NT2/D1 (cell line): ENCODE measurements at regions not wholly inside any gene's neighbourhood (a gene's known extent, or its start where the extent isn't known, plus 50 kb on each side); places are given as distances from the start of the nearest gene placed in this dataset.

ENCODE experiments used
- SUZ12 ChIP-seq: IDR thresholded peaks from 2 replicates; pipeline ENCODE4 v1.6.1; 2011; ENCODE audit not compliant: insufficient read length, insufficient read depth; ENCODE audit errors: extremely low read depth
- YY1 ChIP-seq: IDR thresholded peaks from 2 replicates; pipeline ENCODE4 v1.6.1; 2011; ENCODE audit not compliant: insufficient read length, insufficient read depth
- ZNF274 ChIP-seq: IDR thresholded peaks from 2 replicates; pipeline ENCODE4 v1.6.1; 2011; ENCODE audit warnings: mild to moderate bottlenecking, low read depth, low read length

DNA sequence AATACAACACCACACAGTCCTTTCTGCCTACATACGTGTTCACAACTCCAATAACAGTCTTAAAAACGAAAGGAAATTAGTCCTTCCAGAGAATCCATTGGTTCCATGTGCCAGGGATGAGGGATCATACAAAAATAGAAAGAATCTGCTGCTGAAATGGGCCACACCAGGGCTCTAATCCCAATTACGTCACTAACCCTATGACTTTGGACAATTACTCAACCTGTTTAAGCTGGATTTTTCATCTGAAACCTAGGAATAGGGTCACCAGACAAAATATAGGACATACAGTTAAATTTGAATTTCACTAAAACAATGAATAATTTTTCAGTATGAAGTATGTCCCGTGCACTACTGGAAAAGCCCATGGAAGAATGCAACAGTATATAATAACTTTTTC, 264.7 kb downstream of the YTHDC2 start:
- TF ChIP-seq ZNF274 (no peak), YY1 (no peak), SUZ12 (no peak)
